Natural killer cell treated with Interleukin-12 subunit alpha and Interleukin-12 subunit beta and Interleukin-15 and Interleukin-18, amount 100 ng/mL, for 72 hours (primary cell): ENCODE measurements at regions not wholly inside any gene's neighbourhood (a gene's known extent, or its start where the extent isn't known, plus 50 kb on each side); places are given as distances from the start of the nearest gene placed in this dataset.

Source experiments
- ATAC-seq, 2 donors: fragments of 150-1000 bp; cut with Tn5 transposase in 1 of 2; sonication (Bioruptor Pico), chemical (Tn5 transposase) in 1 of 2; 2 replicates each; pipeline ENCODE4 v1.10.0; 2021
- DNase-seq: peaks from one replicate; pipeline ENCODE4 v3.0.0; 2022; ENCODE audit warnings: low spot score
- H3K27ac Mint-ChIP-seq, 2 donors: 1 replicate in 1 of 2; 2 replicates in 1 of 2; pipeline ENCODE4 v1.8.0; 2022; ENCODE audit warnings: mixed read lengths in 2 of 2, mild to moderate bottlenecking in 1 of 2, moderate library complexity in 1 of 2
- H3K27me3 Mint-ChIP-seq, 2 donors: 1 replicate in 1 of 2; 2 replicates in 1 of 2; pipeline ENCODE4 v1.8.0; 2022; ENCODE audit warnings: mixed read lengths in 2 of 2
- H3K36me3 Mint-ChIP-seq: one replicate; pipeline ENCODE4 v1.8.0; 2022; ENCODE audit warnings: mixed read lengths
- H3K4me1 Mint-ChIP-seq, 2 donors: 1 replicate in 1 of 2; 2 replicates in 1 of 2; pipeline ENCODE4 v1.8.0; 2022; ENCODE audit warnings: low read depth in 2 of 2, mixed read lengths in 2 of 2, mild to moderate bottlenecking in 1 of 2
- H3K4me3 Mint-ChIP-seq: one replicate; pipeline ENCODE4 v1.8.0; 2022; ENCODE audit warnings: mixed read lengths
- H3K9me3 Mint-ChIP-seq: 2 replicates; pipeline ENCODE4 v1.8.0; 2022; ENCODE audit warnings: mixed read lengths

DNA sequence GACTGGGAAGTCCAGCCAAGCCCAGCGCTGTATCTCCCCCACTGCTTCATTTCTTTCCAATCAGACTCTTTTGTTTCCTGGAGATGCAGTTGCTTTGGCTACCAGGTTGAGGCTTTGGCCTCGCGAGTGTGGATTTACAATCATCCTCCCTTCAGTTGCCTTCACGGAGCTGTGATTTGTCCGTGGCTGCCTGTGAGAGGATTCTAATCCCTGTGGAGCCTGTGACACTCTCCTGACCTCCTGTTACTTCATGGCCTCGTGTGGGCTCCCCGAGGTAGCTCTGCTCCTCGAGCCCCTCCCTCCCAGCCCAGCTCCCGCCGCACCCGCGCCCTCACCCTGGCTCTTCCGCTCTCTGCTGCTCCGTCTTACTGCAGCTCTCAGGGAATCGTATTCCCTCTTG is 107.2 kb upstream of the STC2 start:
- Mint-ChIP-seq H3K36me3 (no peaks in the 10 kb centered on the region), H3K4me1 (peaks cover 0 to 3% of the 10 kb centered on the region in 2 donors), H3K4me3 (no peak overlapping the region), H3K27me3 (peaks cover 18 to 21% of the 10 kb centered on the region in 2 donors), H3K9me3 (no peaks in the 10 kb centered on the region), H3K27ac (no peak overlapping the region)
- DNase-seq = no peak
- ATAC-seq = no peak

- Mint-ChIP-seq H3K27ac (no peak overlapping the region), H3K4me3 (no peak overlapping the region), H3K4me1 (peaks cover 0 to 3% of the 10 kb centered on the region in 2 donors), H3K27me3 (peaks cover 15 to 20% of the 10 kb centered on the region in 2 donors), H3K36me3 (no peaks in the 10 kb centered on the region), H3K9me3 (no peaks in the 10 kb centered on the region)
- ATAC-seq (no peak), DNase-seq (no peak)
Observed at GRCh38 chr5:173434270-173434669, 106.1 kb upstream of the STC2 start.

DNA sequence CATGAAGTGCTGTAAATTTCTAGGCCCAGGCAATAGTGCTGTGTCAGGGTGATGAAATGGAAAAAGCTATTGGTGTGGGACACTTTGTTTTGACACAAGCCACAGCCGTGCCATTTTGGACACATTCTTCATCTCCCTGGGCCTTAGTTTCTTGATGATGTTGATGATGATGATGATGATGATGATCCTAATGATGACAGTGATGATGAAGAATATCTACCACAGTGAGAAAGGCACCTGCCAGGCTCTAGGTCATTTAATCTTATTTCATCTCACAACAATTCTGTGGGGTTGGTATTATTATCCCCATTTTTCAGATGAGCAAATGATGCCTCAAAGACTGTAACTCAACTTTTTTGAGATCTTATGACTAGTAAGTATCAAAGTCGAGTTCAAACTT is 102.2 kb upstream of the STC2 start:
- ATAC-seq (no peak), DNase-seq (no peak)
- H3K27ac Mint-ChIP-seq = no peak overlapping the region
- peaks cover 6 to 11% of the 10 kb centered on the region in 2 donors for H3K27me3 Mint-ChIP-seq
- no peak overlapping the region for H3K4me3 Mint-ChIP-seq
- no peaks in the 10 kb centered on the region for H3K9me3 Mint-ChIP-seq
- no peaks in the 10 kb centered on the region for H3K4me1 Mint-ChIP-seq
- H3K36me3 Mint-ChIP-seq = no peaks in the 10 kb centered on the region

GRCh38 chr5:173429489-173430150 is 101.4 kb upstream of the STC2 start:
- no peaks in the 10 kb centered on the region for H3K36me3 Mint-ChIP-seq
- ATAC-seq (no peak), DNase-seq (no peak)
- peaks cover 6 to 11% of the 10 kb centered on the region in 2 donors for H3K27me3 Mint-ChIP-seq
- no peak overlapping the region for H3K27ac Mint-ChIP-seq
- peaks cover 1% of the 10 kb centered on the region for H3K9me3 Mint-ChIP-seq
- H3K4me1 Mint-ChIP-seq = no peaks in the 10 kb centered on the region
- no peak overlapping the region for H3K4me3 Mint-ChIP-seq

- H3K9me3 Mint-ChIP-seq = peaks cover 3% of the 10 kb centered on the region
- H3K36me3 Mint-ChIP-seq = no peaks in the 10 kb centered on the region
- H3K27ac Mint-ChIP-seq = no peak overlapping the region
- H3K27me3 Mint-ChIP-seq = peaks cover 0 to 6% of the 10 kb centered on the region in 2 donors
- ATAC-seq (no peak), DNase-seq (no peak)
- H3K4me1 Mint-ChIP-seq = no peaks in the 10 kb centered on the region
- H3K4me3 Mint-ChIP-seq = no peak overlapping the region
Observed at GRCh38 chr5:173423452-173424117, 95.4 kb upstream of the STC2 start.

DNA sequence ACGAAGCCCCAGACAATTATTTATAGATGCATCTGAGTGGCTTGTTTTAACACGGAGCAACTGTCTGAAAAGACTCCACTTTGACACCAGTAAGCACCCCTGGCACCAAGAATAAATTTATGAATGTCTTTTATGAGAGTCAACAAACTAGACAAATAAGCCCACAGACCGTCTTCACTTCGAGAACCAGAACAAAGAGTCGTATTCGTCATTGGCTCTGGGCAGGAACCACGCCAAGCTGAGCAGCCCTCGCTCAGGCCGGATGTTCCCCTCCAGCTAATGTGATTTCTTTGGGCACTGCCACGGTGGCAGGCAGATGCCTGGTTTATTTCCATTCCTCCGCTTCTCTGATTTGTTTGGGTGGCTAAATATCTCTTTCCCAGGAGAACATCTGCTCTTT is 91.9 kb upstream of the STC2 start:
- no peak for ATAC-seq
- Mint-ChIP-seq H3K4me1 (no peaks in the 10 kb centered on the region), H3K27me3 (peaks cover 8 to 11% of the 10 kb centered on the region in 2 donors), H3K9me3 (peaks cover 5% of the 10 kb centered on the region), H3K27ac (no peak overlapping the region), H3K36me3 (no peaks in the 10 kb centered on the region), H3K4me3 (no peak overlapping the region)
- no peak for DNase-seq

DNA sequence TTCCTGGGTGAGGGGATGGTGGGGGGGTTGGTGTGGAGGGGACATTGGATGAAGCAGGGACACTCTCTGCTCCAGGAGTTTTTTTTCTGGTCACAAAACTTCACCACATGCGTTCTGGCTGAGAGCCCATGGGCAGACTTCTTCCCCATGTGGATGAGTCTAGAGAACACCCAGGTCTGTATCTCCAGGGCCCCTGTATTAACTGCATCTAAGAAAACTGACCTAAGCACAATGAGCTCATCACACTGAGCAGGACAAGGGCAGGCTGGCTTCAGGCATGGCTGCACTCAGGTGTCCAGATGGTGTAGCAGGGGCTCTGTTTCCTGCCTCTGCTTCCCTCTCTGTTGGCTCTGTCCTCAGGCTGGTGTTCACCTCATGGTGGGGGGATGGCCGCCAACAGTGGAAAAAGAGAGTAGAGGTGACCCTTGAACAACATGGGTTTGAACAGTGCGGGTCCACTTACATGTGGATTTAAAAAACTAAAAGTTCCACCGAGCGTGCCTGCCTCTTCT is 85.3 kb upstream of the STC2 start:
- ATAC-seq = no peak
- no peak for DNase-seq
- H3K4me3 Mint-ChIP-seq = no peak overlapping the region
- H3K9me3 Mint-ChIP-seq = peaks cover 2% of the 10 kb centered on the region
- H3K36me3 Mint-ChIP-seq = no peaks in the 10 kb centered on the region
- no peak overlapping the region for H3K27ac Mint-ChIP-seq
- peaks cover 8 to 16% of the 10 kb centered on the region in 2 donors for H3K27me3 Mint-ChIP-seq
- no peaks in the 10 kb centered on the region for H3K4me1 Mint-ChIP-seq

DNA sequence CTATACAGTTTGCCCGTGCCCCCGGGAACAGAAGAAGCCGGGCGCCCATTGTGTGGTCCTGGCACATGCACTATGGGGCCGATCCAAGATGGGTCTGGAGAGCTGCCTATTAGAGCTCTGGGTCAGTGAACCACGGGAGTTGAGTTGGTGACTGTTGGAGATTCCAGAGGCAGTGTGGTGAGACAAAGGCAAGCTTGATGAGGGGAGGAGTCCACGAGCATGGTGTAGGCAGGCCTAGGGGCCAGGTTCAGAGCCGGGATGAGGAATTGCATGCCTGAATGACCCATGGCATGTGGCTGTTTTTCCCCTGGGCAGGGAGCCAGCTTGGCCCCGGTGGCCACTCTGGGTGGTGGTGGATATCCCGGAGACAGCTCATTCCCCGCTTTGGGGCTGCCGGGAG is 84.4 kb upstream of the STC2 start:
- Mint-ChIP-seq H3K27me3 (peaks cover 8 to 16% of the 10 kb centered on the region in 2 donors), H3K9me3 (peaks cover 2% of the 10 kb centered on the region), H3K36me3 (no peaks in the 10 kb centered on the region), H3K27ac (no peak overlapping the region), H3K4me1 (no peaks in the 10 kb centered on the region), H3K4me3 (no peak overlapping the region)
- ATAC-seq (no peak), DNase-seq (no peak)

- no peaks in the 10 kb centered on the region for H3K36me3 Mint-ChIP-seq
- H3K9me3 Mint-ChIP-seq = peaks cover under 1% of the 10 kb centered on the region
- H3K27ac Mint-ChIP-seq = no peak overlapping the region
- no peak overlapping the region for H3K4me3 Mint-ChIP-seq
- H3K27me3 Mint-ChIP-seq = peaks cover 8 to 14% of the 10 kb centered on the region in 2 donors
- no peaks in the 10 kb centered on the region for H3K4me1 Mint-ChIP-seq
- DNase-seq = no peak
- ATAC-seq = peak in 1 of 2 donors; percentile 15
Observed at GRCh38 chr5:173411791-173412555, 83.8 kb upstream of the STC2 start.

DNA sequence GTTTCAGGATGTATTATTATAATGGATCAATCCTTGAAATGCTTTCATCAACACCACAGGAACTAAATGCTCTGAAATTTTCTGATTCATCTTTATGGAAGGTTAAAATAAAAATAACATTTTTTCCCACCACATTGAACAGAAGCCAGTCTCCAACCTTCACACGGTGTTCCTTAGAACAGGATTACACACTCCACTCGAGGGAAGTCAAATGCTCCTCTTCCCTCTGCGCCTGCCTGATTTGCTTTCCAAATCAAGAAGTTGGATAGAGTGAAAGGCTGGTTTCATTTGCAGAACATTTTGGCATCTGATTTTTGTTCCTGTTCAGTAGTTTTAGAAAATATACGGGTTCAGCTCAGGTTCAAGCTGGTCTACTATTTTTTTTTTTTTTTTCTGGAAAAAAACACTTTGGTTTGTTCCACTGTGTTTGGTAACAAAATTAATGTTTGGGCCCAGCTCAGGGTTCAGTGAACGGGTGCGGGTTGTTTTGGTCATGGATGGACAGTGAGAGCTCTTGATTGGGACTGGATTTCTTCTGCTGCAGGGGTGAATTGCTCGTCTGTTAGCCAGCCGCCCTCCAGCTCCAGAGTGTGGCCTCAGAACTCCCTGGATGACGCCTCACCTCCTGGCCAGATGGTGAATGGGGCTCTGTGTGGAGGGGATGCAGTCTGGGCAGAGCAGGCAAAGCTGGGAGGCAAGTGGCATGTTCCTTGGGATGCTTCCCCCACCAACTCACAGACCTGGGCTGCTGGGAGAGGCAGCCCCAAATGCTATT is 82.4 kb upstream of the STC2 start:
- DNase-seq = no peak
- Mint-ChIP-seq H3K27ac (no peak overlapping the region), H3K4me1 (no peaks in the 10 kb centered on the region), H3K9me3 (no peaks in the 10 kb centered on the region), H3K4me3 (no peak overlapping the region), H3K27me3 (peaks cover 5 to 11% of the 10 kb centered on the region in 2 donors), H3K36me3 (no peaks in the 10 kb centered on the region)
- no peak for ATAC-seq

GRCh38 chr5:173408946-173409345 is 80.7 kb upstream of the STC2 start:
- H3K27ac Mint-ChIP-seq = no peak overlapping the region
- no peaks in the 10 kb centered on the region for H3K9me3 Mint-ChIP-seq
- no peak overlapping the region for H3K4me3 Mint-ChIP-seq
- peaks cover 0 to 8% of the 10 kb centered on the region in 2 donors for H3K27me3 Mint-ChIP-seq
- H3K4me1 Mint-ChIP-seq = no peaks in the 10 kb centered on the region
- ATAC-seq = no peak
- no peak for DNase-seq
- H3K36me3 Mint-ChIP-seq = no peaks in the 10 kb centered on the region

GRCh38 chr5:173399851-173400250 is 71.6 kb upstream of the STC2 start:
- Mint-ChIP-seq H3K36me3 (no peaks in the 10 kb centered on the region), H3K4me1 (no peaks in the 10 kb centered on the region), H3K27ac (no peak overlapping the region), H3K27me3 (peaks cover 0 to 7% of the 10 kb centered on the region in 2 donors), H3K9me3 (no peaks in the 10 kb centered on the region), H3K4me3 (no peak overlapping the region)
- no peak for ATAC-seq
- DNase-seq = no peak

DNA sequence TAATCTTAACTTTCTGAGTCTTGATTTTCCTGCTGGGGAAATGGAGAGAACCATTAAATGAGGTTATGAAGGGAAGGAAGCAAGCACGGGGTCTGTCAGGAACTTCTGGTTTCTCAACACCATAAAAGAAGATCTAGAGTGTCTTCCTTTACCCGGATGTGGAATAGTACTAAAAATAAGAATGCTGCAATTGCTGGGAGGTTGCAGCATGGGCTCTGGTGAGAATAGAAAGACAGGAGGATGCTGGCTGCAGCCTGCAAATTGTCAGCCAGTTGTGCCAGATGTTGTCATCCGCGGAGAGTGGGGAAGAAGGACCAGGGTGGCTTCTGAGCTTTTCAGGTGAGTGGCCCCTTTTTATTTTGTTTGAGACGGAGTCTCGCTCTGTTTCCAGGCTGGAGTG is 69.3 kb upstream of the STC2 start:
- Mint-ChIP-seq H3K9me3 (no peaks in the 10 kb centered on the region), H3K27me3 (peaks cover 7 to 15% of the 10 kb centered on the region in 2 donors), H3K4me1 (no peaks in the 10 kb centered on the region), H3K36me3 (no peaks in the 10 kb centered on the region), H3K27ac (no peak overlapping the region), H3K4me3 (no peak overlapping the region)
- no peak for DNase-seq
- no peak for ATAC-seq
